HL-60 (cell line): ENCODE measurements at regions not wholly inside any gene's neighbourhood (a gene's known extent, or its start where the extent isn't known, plus 50 kb on each side); places are given as distances from the start of the nearest gene placed in this dataset.

Source experiments
- POLR2AphosphoS5 ChIP-seq: IDR thresholded peaks from 2 replicates; pipeline ENCODE4 v1.6.1; 2012; ENCODE audit warnings: low read depth
- SPI1 ChIP-seq: IDR thresholded peaks from 2 replicates; pipeline ENCODE4 v1.6.1; 2012; ENCODE audit warnings: low read depth, mild to moderate bottlenecking, borderline replicate concordance
- TF ChIP-seq, protein P1 (sequence below): IDR thresholded peaks from one replicate; pipeline ENCODE4 v1.5.1; 2011; ENCODE audit warnings: low read length, control low read depth, inconsistent platforms; ENCODE audit not compliant: insufficient read depth

DNA sequence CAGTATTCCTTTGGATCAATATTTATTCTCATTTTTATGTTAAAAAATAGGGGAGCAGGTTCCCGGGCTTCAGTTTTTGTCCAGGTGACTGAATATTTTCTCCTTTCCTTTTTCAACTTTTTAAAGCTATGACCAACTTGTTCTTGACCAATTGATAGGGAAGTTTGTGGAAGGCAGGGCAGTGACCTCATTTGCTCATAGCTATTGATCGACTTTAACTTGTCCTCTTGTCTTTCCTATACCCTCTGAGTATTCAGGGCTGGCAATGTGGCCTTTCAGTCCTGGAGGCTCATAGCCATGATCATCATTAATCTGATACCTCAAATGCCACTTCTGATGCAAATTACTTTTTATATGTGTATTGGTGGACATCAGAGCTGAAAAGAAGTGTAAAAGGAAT lies 448.8 kb downstream of the KIF16B start:
- TF ChIP-seq, protein P1, sequence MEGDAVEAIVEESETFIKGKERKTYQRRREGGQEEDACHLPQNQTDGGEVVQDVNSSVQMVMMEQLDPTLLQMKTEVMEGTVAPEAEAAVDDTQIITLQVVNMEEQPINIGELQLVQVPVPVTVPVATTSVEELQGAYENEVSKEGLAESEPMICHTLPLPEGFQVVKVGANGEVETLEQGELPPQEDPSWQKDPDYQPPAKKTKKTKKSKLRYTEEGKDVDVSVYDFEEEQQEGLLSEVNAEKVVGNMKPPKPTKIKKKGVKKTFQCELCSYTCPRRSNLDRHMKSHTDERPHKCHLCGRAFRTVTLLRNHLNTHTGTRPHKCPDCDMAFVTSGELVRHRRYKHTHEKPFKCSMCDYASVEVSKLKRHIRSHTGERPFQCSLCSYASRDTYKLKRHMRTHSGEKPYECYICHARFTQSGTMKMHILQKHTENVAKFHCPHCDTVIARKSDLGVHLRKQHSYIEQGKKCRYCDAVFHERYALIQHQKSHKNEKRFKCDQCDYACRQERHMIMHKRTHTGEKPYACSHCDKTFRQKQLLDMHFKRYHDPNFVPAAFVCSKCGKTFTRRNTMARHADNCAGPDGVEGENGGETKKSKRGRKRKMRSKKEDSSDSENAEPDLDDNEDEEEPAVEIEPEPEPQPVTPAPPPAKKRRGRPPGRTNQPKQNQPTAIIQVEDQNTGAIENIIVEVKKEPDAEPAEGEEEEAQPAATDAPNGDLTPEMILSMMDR = no peak
- no peak for TF ChIP-seq SPI1
- no peak for TF ChIP-seq POLR2AphosphoS5
